ENCODE measurements at regions not wholly inside any gene's neighbourhood (a gene's known extent, or its start where the extent isn't known, plus 50 kb on each side); places are given as distances from the start of the nearest gene placed in this dataset.

DNA sequence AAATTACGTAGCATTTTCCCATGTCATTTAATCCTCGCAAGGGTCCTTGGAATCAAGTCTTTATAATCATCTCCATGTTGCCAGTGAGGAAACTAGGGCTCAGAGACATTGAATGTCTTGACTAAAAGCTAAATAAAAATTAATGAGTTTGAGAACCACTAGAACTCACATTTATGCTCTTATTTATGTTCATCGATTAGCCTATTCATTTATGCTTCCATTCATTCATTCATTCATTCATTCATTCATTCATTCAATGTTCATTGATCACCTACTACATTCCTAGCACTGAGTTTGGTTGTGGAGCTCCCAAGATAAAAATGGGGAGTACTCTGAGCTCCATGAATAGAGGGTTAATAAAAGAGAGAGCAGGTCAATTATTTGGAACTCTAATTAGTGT, 59.7 kb downstream of the KCNA1 start:
- DNase-seq (ENCODE audit: low read depth, low spot score), result no peak
- in situ Hi-C loops (cut with HindIII; ENCODE audit: low pct_unique_long_range_greater_than_20kb, low sequenced_read_pairs), result no loop called here

DNA sequence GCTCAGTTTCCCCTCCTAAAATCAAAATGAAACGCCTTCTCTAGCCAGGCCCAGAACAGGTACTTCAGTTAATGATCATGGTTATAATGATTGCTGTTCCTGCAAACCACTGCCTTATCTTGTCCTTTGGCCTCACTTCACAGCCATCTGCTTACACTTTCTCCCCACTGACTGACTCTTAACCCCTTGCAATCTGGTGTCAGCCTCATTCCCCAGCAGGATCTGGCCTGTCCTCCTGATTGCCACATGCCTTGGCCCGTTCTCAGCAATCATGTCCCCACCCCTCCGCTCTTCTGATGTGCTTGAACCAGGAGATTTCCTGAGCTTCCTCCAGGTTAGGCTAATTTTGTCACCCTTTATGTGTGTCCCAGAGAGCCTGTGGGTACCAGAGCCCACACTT, 64.5 kb downstream of the KCNA1 start:
- no peak for DNase-seq (ENCODE audit: low read depth, low spot score)
- in situ Hi-C loops (cut with HindIII; ENCODE audit: low pct_unique_long_range_greater_than_20kb, low sequenced_read_pairs), result no loop called here

DNA sequence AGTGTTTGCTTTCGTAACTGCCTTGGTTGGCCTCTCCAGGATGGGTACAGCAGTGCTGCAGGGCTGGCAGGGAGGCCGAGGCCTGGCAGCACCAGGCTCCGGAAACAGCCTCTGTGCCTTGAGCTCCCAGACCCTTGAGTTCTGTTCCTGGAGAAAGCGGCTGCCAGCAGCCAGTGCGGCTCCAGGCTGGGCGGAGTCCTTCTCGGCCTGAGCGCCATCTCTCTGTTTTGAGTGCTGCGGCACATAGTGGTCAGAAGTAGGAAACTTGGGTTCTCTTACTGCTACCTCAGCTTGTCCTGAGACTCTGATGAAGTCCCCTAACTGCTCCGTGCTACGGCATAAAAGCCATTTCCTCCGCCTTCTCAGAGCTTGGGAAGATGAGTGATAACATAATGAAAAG, 65.9 kb downstream of the KCNA1 start:
- peak; percentile 61 for DNase-seq (ENCODE audit: low read depth, low spot score)
- in situ Hi-C loops (cut with HindIII; ENCODE audit: low pct_unique_long_range_greater_than_20kb, low sequenced_read_pairs), result no loop called here

DNA sequence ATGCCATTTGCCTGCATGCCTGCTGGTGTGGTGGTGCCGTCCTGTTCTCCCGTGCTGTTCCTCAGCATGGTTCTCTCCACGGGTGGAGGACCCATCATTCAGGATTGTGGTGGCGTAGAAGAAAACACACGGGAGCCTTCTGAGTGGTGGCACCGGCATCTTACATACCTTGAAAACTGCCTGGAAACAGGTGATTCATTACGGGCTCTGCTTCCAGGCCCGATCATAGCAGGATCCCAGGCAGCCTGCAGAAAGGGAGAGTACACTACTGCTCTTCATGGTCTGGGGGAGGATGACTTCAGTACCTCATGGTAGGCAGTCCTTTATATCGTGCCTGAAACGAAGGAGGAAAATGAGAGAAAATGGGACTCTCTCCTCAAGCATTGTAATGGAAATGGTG, 66.6 kb upstream of the KCNA5 start:
- in situ Hi-C loops (cut with HindIII; ENCODE audit: low pct_unique_long_range_greater_than_20kb, low sequenced_read_pairs), result no loop called here
- DNase-seq (ENCODE audit: low read depth, low spot score), result peak; percentile 10

DNA sequence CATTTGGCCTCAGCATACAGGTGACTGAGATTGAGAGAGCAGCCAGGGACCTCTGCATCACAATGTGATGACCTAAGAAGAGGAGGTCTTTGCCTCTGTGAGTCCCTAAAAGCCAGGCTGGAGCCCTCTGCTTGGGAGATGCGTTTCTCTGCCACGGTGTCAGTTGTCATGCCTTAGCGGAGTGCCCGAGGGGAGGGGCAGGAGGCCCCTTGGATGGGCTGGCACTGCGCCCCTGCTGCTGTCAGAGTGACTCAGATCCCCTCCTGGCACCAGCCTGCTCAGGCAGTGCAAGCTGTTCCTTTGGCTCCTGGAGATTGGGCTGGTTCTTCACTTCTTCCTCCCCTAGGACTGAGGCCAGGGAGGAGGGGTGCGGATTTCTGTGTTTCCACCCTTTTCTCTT, 64.9 kb upstream of the KCNA5 start:
- in situ Hi-C loops (cut with HindIII; ENCODE audit: low pct_unique_long_range_greater_than_20kb, low sequenced_read_pairs), result no loop called here
- DNase-seq (ENCODE audit: low read depth, low spot score), result no peak

DNA sequence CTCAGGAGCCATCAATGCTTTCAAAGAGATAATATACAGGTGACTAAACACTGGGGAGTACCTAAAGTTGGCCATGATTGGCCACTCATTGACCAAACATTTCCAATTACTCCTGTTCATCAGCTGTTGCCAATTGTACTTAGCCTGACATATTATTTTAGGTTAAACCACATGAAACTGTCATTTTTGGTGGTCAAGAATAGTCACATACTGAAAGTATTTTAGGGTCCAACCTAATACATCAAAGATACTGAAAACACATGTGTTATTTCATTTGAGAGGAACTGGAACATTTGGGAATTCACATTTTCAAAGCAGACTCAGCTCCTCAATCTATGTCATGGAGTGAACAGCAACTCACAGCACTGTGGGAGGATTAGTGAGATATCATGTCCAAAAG, 63.9 kb upstream of the KCNA5 start:
- no peak for DNase-seq (ENCODE audit: low read depth, low spot score)
- in situ Hi-C loops (cut with HindIII; ENCODE audit: low pct_unique_long_range_greater_than_20kb, low sequenced_read_pairs), result no loop called here

DNA sequence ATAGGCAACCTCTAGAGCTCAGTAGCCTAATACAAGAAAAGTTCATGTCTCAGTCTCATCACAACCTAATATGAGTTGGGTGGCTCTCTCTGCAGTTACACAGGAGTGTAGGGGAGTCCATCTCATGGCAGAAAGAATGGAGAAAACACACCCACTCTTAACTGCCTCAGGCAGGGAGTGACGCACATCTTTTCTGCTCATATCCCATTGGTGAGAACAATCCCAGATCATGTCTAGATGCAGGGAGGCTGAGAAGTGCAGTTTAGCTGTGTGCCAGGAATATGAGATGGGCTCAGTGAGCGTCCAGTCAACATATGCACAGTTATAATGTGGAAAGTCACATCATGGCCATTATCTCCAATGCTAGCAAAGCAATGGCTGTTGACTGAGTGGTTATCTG, 59.3 kb upstream of the KCNA5 start:
- in situ Hi-C loops (cut with HindIII; ENCODE audit: low pct_unique_long_range_greater_than_20kb, low sequenced_read_pairs), result no loop called here
- no peak for DNase-seq (ENCODE audit: low read depth, low spot score)

DNA sequence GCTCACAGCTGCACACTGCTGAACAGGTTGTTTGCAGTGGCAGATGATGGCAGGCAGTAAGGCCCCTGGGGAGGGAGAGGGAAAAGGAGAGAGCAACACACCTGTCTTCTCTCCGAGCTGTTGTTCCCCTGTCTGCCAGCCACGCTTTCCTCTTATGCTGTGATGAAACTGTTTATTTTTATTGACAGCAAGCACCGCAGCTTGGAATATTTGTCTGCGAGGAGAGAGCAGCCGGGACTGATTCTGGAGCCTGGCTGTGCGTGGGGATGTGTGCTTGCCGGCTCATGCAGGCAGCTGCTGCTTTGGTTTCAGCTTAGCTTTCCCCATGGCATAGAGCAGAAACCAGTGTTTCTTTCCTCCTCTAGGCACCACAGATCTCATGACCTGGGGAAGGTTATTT, 58.7 kb upstream of the KCNA5 start:
- in situ Hi-C loops (cut with HindIII; ENCODE audit: low pct_unique_long_range_greater_than_20kb, low sequenced_read_pairs), result no loop called here
- no peak for DNase-seq (ENCODE audit: low read depth, low spot score)

DNA sequence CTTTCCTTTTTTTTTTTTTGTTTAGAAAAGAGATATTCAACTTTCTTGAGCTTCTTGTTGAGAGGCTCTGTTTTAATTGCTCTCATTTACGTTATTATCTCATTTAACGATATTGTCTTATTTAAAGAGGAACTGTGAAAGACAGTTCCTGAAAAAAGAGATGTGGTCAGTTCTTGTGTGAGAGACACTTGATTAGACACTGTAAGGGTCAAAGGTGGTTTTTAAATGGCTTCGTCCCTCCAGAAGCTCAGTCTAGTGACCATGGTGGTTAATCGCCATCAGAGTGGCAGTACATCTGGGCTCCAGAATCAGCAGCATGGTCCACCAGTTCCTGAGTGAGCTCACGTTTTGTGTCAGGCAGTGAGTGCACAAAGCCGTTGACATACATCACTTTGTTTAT, 57.9 kb upstream of the KCNA5 start:
- in situ Hi-C loops (cut with HindIII; ENCODE audit: low pct_unique_long_range_greater_than_20kb, low sequenced_read_pairs), result no loop called here
- DNase-seq (ENCODE audit: low read depth, low spot score), result no peak

DNA sequence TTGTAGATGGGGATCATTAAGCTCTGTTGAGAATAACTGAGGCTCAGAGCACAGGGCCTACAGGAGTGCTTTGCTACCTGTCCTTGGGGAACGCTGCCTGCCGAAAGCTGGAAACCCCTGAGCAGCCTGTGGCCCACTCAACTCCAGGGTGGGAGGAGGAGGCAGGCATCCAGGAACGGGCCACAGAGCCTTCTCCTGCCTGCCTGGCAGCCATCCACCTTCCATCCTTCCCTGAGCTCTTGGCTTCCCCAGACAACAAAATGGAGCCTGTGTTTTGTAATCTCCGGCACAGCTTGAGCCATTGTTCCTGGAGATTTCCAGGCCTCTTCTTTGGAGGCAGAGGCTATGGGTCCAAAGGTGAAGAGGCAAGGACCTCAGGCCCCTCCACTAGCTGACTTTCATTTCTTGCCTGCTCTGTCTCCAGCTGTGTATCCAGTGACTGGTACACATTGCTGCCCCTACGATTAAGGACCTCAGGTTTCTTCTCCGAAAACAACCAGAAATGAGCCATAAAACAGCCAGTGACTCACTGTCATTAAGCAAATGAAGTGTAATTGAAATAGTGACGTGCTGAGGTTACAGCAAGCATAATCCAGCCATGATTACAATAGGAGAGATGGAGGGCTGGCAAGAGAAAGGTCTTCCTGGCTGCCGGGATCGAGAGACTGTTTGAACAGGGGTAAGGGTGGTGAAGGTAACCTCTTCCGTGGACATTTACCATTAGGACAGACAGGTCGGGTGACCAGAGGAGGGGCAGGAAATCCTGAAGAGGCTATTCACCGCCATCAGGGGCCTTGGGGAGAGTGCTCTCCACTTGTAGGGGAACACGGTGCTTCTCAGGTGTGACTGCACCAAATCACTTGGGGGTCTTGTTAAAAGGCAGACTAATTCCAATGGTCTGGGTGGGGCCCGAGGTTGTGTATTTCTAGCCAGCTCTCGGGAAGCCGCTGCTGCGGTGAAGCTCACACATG, 56.3 kb upstream of the KCNA5 start:
- in situ Hi-C loops (cut with HindIII; ENCODE audit: low pct_unique_long_range_greater_than_20kb, low sequenced_read_pairs), result no loop called here
- DNase-seq (ENCODE audit: low read depth, low spot score), result no peak

DNA sequence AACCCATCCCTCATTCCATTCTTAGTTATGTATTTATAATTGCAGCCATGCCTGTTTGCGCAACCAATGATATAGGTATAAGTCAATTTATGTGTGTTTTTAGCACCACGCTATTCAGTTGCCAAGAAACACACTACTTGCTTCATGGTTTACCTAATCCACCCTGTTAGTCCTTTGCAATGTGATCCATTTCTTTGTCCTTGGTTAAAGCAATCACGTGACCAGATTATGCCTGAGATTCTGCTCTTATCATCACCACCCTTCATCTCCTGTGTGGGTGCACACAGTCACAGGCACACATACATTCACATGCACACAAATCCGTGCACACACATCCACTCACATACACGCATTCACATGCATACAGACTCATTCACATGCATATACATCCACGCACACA, 52.3 kb upstream of the KCNA5 start:
- DNase-seq (ENCODE audit: low read depth, low spot score), result no peak
- in situ Hi-C loops (cut with HindIII; ENCODE audit: low pct_unique_long_range_greater_than_20kb, low sequenced_read_pairs), result no loop called here

DNA sequence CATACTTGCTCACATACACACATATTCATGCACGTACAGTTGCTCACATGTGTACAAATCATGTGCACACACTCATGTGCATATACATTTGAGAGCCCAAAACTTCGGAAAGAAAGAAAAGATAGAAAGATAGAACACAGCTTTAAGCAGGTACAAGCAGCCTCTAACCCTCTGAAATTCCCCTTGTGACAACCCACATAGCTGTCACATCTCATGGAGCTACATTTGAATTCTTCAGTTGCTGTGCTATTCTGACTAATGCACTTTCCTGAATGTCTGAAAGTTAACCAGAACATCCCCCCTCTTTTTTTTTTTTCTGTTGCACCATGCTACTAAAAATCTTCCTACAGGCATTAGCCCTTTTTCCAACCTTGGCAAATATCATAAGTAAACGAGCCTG, 51.9 kb upstream of the KCNA5 start:
- DNase-seq (ENCODE audit: low read depth, low spot score), result no peak
- in situ Hi-C loops (cut with HindIII; ENCODE audit: low pct_unique_long_range_greater_than_20kb, low sequenced_read_pairs), result no loop called here

DNA sequence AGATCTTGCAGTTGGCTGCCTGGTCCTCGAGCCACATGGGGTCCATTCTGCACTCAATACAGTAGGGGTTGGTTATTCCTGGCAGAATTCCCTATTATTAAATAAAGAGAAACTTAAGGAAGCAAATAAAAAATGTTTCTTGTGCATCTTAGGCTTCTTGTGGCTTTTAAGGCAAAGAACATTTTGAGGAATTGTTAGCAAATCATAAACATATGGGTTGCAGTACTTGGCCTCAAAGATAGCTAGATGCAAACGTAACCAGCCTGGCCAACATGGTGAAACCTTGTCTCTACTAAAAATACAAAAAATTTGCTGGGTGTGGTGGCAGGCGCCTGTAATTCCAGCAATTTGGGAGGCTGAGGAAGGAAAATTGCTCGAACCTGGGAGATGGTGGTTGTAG, 50.8 kb upstream of the KCNA5 start:
- in situ Hi-C loops (cut with HindIII; ENCODE audit: low pct_unique_long_range_greater_than_20kb, low sequenced_read_pairs), result no loop called here
- no peak for DNase-seq (ENCODE audit: low read depth, low spot score)

Data from SK-MEL-5 (cell line).